Lower leg skin (tissue), 4 donors: ENCODE measurements at regions not wholly inside any gene's neighbourhood (a gene's known extent, or its start where the extent isn't known, plus 50 kb on each side); places are given as distances from the start of the nearest gene placed in this dataset.

Source experiments
- DNase-seq, 2 donors: peaks; one replicate each; pipeline ENCODE4 v3.0.0-alpha.2; 2019; ENCODE audit warnings: low spot score in 2 of 2
- H3K4me3 ChIP-seq: fragments of 200-600 bp; sonication (generic); 2 replicates; pipeline ENCODE4 v1.5.1; 2017; ENCODE audit warnings: mild to moderate bottlenecking, low read depth; ENCODE audit not compliant: poor library complexity, severe bottlenecking
- POLR2A ChIP-seq, 2 donors: fragments of 450-650 bp; IDR thresholded peaks; one replicate each; pipeline ENCODE4 v1.6.1; 2016 to 2017; ENCODE audit warnings: antibody characterized with exemption in 2 of 2, mild to moderate bottlenecking in 1 of 2, moderate library complexity in 1 of 2
- WGBS, 2 donors: methylation state at CpG; one replicate each; pipeline ENCODE4 v1.1.5; 2018; 5-methylcytosine and 5-hydroxymethylcytosine counted together
- intact Hi-C: fragments of 100-400 bp; cut with DNase I; formaldehyde crosslinking; loops from one replicate; pipeline ENCODE4 v1.15.0; 2023; ENCODE audit warnings: low total_unique reads
- TF ChIP-seq, protein P1 (sequence below), 3 donors: fragments of 450-650 bp; IDR thresholded peaks; one replicate each; pipeline ENCODE4 v1.5.1; 2016; ENCODE audit warnings: antibody characterized with exemption in 3 of 3, mild to moderate bottlenecking in 3 of 3, moderate library complexity in 2 of 3

DNA sequence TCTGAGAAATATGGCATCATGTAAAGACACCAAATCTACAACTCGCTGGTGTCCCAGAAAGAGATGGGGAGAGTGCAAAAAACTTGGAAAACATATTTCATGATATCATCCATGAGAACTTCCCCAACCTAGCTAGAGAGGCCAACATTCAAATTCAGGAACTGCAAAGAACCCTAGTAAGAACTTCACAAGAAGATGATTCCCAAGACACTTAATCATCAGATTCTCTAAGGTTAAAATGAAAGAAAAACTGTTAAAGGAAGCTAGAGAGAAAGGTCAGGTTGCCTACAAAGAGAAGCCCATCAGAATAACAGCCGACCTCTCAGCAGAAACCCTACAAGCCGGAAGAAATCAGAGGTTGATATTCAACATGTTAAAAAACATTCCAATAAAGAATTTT, 95.5 kb upstream of the PRLR start:
- DNase-seq, result no peak
- no peak for TF ChIP-seq POLR2A (IDR thresholded peaks at IDR 0.05)
- intact Hi-C loops, result no loop called here
- H3K4me3 ChIP-seq, result no peak overlapping the region
- whole genome bisulfite sequencing, 2 donors, result 95% methylated on average over 3 of the region's 3 CpGs

DNA sequence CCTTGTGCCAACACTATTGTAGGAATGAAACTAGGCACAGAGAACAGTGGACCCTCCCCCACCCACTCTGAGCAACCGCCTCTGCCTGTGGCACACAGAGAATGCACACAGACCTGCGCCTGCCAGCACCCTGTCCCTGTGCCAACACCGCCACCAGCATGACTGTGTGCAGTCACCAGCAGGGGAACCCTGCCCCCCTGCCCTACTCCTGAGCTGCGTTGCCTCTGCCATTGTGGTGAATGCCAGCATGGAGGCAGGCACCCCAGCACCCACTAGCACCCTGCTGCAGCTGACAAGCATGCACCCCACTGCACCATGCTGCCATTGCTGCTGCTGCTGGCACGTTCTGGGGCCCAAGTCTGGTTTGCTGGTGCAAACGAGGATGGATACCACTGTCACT, 94.4 kb upstream of the PRLR start:
- intact Hi-C loops, result no loop called here
- 85 to 98% methylated on average over 3 to 5 of the region's 6 CpGs for WGBS, 2 donors
- no peak overlapping the region for H3K4me3 ChIP-seq
- no peak for TF ChIP-seq POLR2A (IDR thresholded peaks at IDR 0.05)
- TF ChIP-seq, protein P1, sequence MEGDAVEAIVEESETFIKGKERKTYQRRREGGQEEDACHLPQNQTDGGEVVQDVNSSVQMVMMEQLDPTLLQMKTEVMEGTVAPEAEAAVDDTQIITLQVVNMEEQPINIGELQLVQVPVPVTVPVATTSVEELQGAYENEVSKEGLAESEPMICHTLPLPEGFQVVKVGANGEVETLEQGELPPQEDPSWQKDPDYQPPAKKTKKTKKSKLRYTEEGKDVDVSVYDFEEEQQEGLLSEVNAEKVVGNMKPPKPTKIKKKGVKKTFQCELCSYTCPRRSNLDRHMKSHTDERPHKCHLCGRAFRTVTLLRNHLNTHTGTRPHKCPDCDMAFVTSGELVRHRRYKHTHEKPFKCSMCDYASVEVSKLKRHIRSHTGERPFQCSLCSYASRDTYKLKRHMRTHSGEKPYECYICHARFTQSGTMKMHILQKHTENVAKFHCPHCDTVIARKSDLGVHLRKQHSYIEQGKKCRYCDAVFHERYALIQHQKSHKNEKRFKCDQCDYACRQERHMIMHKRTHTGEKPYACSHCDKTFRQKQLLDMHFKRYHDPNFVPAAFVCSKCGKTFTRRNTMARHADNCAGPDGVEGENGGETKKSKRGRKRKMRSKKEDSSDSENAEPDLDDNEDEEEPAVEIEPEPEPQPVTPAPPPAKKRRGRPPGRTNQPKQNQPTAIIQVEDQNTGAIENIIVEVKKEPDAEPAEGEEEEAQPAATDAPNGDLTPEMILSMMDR (IDR thresholded peaks at IDR 0.05), result no peak
- no peak for DNase-seq

DNA sequence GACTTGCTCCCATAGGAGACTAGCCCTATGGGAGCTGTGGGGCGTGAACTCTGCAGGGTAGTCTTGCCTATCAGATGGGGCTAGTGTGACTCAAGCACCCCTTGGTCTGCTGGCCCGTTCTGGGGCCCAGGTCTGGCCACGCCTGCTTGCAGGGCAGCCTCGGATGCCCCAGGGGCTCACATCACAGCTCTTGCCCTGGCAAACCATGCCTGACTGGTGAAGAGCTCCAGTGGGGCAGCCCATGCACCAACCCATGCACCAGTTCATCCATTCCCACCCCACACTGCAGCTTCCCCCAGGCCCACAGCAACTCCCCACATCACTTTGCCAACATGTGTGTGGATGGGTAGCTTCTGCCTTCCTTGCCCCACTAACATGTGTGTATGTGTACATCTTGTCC, 93.9 kb upstream of the PRLR start:
- 65 to 100% methylated on average over 2 to 4 of the region's 4 CpGs for WGBS, 2 donors
- TF ChIP-seq POLR2A (IDR thresholded peaks at IDR 0.05), result no peak
- TF ChIP-seq, protein P1 (IDR thresholded peaks at IDR 0.05), result no peak

DNA sequence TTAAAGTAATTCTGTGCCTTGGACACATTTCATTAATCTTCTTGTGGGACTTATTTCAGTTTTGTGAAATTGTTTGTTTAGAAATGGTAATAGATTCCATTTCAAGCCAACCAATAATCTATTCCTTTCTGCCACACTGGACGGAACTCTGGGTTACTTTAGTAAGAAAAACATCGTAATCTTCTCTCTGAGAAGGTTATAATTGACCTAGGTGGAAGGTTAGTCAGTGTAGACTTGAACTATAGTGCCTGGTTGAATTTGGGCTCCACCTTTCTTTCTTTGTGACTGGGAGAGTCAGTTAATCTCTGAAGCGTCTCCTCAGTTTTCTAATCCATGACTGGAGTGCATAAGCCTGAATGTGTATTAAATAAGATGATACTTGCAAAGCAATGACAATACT, 89.7 kb upstream of the PRLR start:
- TF ChIP-seq, protein P1 (IDR thresholded peaks at IDR 0.05), result no peak
- TF ChIP-seq POLR2A (IDR thresholded peaks at IDR 0.05), result no peak
- intact Hi-C loops, result no loop called here
- H3K4me3 ChIP-seq, result no peak overlapping the region
- 77 to 87% methylated on average over 3 of the region's 3 CpGs for WGBS, 2 donors
- no peak for DNase-seq

More for the DNA sequence above, 93.9 kb upstream of the PRLR start:
- DNase-seq, result no peak
- intact Hi-C loops, result no loop called here
- H3K4me3 ChIP-seq, result no peak overlapping the region

DNA sequence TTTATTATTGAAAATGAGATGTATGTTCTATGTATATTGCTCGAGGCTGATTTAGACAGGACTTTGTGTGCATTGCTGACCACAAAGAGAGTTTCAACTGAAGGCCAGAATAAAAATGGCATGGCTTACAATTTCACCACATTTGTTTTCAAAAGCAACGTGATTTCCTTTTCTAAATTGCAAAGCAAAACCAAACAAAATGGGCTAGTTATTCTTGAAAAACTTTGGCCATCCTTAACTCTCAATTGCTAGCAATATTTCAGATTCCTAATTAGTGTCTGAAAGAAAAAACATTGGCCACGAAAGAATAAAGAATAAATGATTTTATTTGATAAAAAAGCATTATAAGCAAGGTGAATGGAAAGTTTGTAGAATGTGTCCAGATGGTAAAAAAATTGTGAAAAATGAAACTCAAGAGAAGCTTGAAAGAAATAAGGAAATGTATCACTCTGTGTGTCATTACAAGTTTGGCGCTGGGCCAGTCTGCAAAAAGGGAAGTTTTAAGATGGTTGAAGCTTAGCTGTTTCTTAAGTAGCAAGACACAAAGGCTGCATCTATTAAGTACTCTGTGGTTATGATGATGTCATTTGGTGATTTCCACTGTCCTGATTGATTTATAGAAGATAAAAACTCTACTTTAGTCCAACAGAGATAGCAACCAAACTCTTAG, 89.2 kb upstream of the PRLR start:
- 53 to 56% methylated on average over 4 of the region's 4 CpGs for WGBS, 2 donors
- intact Hi-C loops, result no loop called here
- peak; percentile 71 to 93 for DNase-seq
- TF ChIP-seq, protein P1 (IDR thresholded peaks at IDR 0.05), result no peak
- TF ChIP-seq POLR2A (IDR thresholded peaks at IDR 0.05), result no peak
- no peak overlapping the region for H3K4me3 ChIP-seq

DNA sequence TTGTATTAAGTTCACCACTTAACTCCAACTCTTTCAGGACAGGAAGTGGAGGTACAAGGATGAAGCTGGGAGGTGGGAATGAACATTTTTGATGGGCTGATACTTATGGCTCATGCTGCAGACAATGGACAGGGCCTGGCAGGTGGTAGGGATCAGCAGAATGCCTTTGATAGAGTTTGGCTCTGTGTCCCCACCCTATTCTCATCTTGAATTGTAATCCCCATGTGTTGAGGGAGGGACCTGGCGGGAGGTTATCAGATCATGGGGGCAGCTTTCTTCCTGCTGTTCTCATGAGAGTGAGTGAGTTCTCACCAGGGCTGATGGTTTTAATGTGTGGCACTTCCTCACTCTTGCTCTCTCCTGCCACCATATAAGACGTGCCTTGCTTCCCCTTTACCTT, 87.3 kb upstream of the PRLR start:
- DNase-seq, result no peak
- intact Hi-C loops, result no loop called here
- no peak for TF ChIP-seq POLR2A (IDR thresholded peaks at IDR 0.05)
- TF ChIP-seq, protein P1 (IDR thresholded peaks at IDR 0.05), result no peak
- H3K4me3 ChIP-seq, result no peak overlapping the region
- 92 to 94% methylated on average over 2 of the region's 2 CpGs for WGBS, 2 donors
